Stimulated activated CD4-positive, alpha-beta T cell treated with anti-CD3 and anti-CD28 coated beads, Interleukin-4, amount 100 ng/mL, for 48 hours (primary cell): ENCODE measurements at regions not wholly inside any gene's neighbourhood (a gene's known extent, or its start where the extent isn't known, plus 50 kb on each side); places are given as distances from the start of the nearest gene placed in this dataset.

Source experiments
- DNase-seq, 2 donors: peaks; one replicate each; pipeline ENCODE4 v3.0.0-alpha.2; 2020; ENCODE audit warnings: low read depth in 2 of 2

- no peak for DNase-seq
These were observed 54.7 kb upstream of the ZNF423 start for GRCh38 chr16:49910541-49911071.

GRCh38 chr16:49911430-49911829, 55.5 kb upstream of the ZNF423 start:
- no peak for DNase-seq

GRCh38 chr16:49912721-49913120, 56.8 kb upstream of the ZNF423 start:
- no peak for DNase-seq

GRCh38 chr16:49913720-49914119, 57.8 kb upstream of the ZNF423 start:
- no peak for DNase-seq

- no peak for DNase-seq
These were observed 58.7 kb upstream of the ZNF423 start for GRCh38 chr16:49914657-49915056.

- DNase-seq: no peak
These were observed 62.3 kb upstream of the ZNF423 start for GRCh38 chr16:49918257-49918656.

GRCh38 chr16:49919327-49919726, 63.4 kb upstream of the ZNF423 start:
- DNase-seq: no peak

GRCh38 chr16:49920397-49920796, 64.5 kb upstream of the ZNF423 start:
- no peak for DNase-seq

GRCh38 chr16:49921106-49921505, 65.2 kb upstream of the ZNF423 start:
- DNase-seq: no peak

- peak; percentile 26 to 39 for DNase-seq
These were observed 66.0 kb upstream of the ZNF423 start for GRCh38 chr16:49921791-49922456.

GRCh38 chr16:49923411-49923810, 67.5 kb upstream of the ZNF423 start:
- DNase-seq: no peak

GRCh38 chr16:49924078-49924477, 68.2 kb upstream of the ZNF423 start:
- DNase-seq: no peak

- no peak for DNase-seq
These were observed 71.0 kb upstream of the ZNF423 start for GRCh38 chr16:49926941-49927340.

GRCh38 chr16:49928176-49929041, 72.5 kb upstream of the ZNF423 start:
- no peak for DNase-seq

GRCh38 chr16:49929626-49930025, 73.7 kb upstream of the ZNF423 start:
- DNase-seq: no peak

- no peak for DNase-seq
These were observed 74.9 kb upstream of the ZNF423 start for GRCh38 chr16:49930841-49931240.

- no peak for DNase-seq
These were observed 75.4 kb upstream of the ZNF423 start for GRCh38 chr16:49931266-49931665.

GRCh38 chr16:49931916-49932315, 76.0 kb upstream of the ZNF423 start:
- DNase-seq: no peak

GRCh38 chr16:49932434-49932833, 76.5 kb upstream of the ZNF423 start:
- DNase-seq: no peak

- DNase-seq: no peak
These were observed 77.0 kb upstream of the ZNF423 start for GRCh38 chr16:49932946-49933345.

- DNase-seq: no peak
These were observed 80.9 kb upstream of the ZNF423 start for GRCh38 chr16:49936791-49937190.

- DNase-seq: no peak
These were observed 82.0 kb upstream of the ZNF423 start for GRCh38 chr16:49937886-49938285.

GRCh38 chr16:49939495-49939894, 83.6 kb upstream of the ZNF423 start:
- no peak for DNase-seq
